ENCODE measurements at regions not wholly inside any gene's neighbourhood (a gene's known extent, or its start where the extent isn't known, plus 50 kb on each side); places are given as distances from the start of the nearest gene placed in this dataset.

DNA sequence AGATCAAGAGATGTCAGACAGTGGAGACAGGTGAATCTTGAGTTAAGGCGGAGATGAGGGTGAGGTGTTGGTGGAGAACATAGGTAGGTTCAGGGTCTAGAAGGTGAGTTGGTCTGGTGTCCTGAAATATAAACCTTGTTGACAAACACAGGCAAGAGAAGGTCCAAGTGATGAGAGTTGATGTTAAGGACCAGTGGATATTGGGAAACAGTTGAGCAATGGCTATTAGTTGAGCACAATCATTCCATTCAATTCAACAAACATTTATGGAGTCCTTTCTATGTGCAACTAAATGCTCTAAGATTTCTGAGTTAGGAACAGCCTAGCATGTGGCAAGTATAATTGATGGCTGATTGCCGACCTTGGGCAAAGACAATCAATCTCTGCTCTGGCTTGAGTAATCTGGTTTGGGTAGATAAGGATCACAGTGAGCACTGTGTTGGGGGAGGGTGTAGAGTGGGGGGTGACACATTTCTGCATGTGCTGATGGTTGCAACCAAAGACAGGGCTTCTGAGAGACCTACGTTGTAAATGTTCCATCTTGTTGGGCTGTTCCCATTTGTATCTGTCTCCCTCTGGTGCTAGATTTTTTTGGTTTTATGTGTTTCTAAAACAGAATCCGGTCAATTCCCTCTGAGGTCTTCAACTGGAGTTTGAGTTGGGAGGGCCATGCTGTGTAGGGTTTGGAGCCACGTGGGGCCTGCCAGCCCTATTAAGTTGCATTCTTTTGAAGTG lies 201.1 kb downstream of the BAMBI start:
- H3K9me3 ChIP-seq (ENCODE audit: control insufficient read depth in 4 of 4, low read length in 3 of 4) = no peaks in the 10 kb centered on the region
- H3K27me3 ChIP-seq (ENCODE audit: control insufficient read depth in 4 of 4, insufficient read depth in 4 of 4, low read length in 3 of 4) = no peaks in the 10 kb centered on the region
- H3K4me3 ChIP-seq (ENCODE audit: low read depth in 1 of 3, low read length in 3 of 3) = no peak overlapping the region
- no peaks in the 10 kb centered on the region for H3K36me3 ChIP-seq (ENCODE audit: control insufficient read depth in 4 of 4, insufficient read depth in 3 of 4, low read depth in 1 of 4, low read length in 3 of 4)
- no peak overlapping the region for H3K27ac ChIP-seq (ENCODE audit: low read depth in 1 of 2, low read length in 2 of 2)
- H3K9ac ChIP-seq (ENCODE audit: low read depth in 1 of 2, low read length in 2 of 2) = no peak overlapping the region
- WGBS = 65% methylated on average over 5 of the region's 5 CpGs
- TF ChIP-seq RAD21 (IDR thresholded peaks at IDR 0.05) (peak; percentile 65 to 68), FOXA2 (IDR thresholded peaks at IDR 0.05) (no peak), HNF4G (IDR thresholded peaks at IDR 0.05) (no peak), HNF4A (conservative IDR thresholded peaks at IDR 0.05) (no peak)
- DNase-seq (ENCODE audit: low spot score) = no peak
- peaks cover 7 to 33% (median 24%) of the 10 kb centered on the region in 4 donors for H3K4me1 ChIP-seq (ENCODE audit: control insufficient read depth in 4 of 4, insufficient read depth in 4 of 4, low read length in 3 of 4)

DNA sequence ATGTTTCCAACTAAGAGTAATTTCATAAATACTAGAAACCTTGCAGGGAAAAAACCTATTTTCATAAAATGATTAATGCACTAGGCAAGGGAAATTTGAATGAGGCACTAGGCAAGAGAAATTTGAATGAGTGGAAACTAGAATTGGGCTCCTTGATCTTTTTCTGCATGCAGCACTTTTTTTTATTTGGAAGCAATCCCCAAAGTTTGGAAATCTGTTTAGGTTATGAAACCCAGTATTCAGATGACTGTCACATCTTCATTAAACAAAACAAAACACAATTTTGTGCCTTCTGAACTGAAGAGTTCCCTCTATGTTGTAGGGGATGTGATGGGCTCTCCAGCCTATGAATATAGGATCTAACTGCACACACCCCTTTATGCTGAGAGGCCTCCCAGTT lies 201.9 kb downstream of the BAMBI start:
- Histone ChIP-seq H3K9me3 (ENCODE audit: control insufficient read depth in 4 of 4, low read length in 3 of 4) (no peaks in the 10 kb centered on the region), H3K27me3 (ENCODE audit: control insufficient read depth in 4 of 4, insufficient read depth in 4 of 4, low read length in 3 of 4) (no peaks in the 10 kb centered on the region), H3K27ac (ENCODE audit: low read depth in 1 of 2, low read length in 2 of 2) (no peak overlapping the region), H3K36me3 (ENCODE audit: control insufficient read depth in 4 of 4, insufficient read depth in 3 of 4, low read depth in 1 of 4, low read length in 3 of 4) (no peaks in the 10 kb centered on the region), H3K4me1 (ENCODE audit: control insufficient read depth in 4 of 4, insufficient read depth in 4 of 4, low read length in 3 of 4) (peaks cover 7 to 28% (median 20%) of the 10 kb centered on the region in 4 donors), H3K9ac (ENCODE audit: low read depth in 1 of 2, low read length in 2 of 2) (no peak overlapping the region), H3K4me3 (ENCODE audit: low read depth in 1 of 3, low read length in 3 of 3) (no peak overlapping the region)
- no peak for DNase-seq (ENCODE audit: low spot score)
- TF ChIP-seq HNF4A (conservative IDR thresholded peaks at IDR 0.05) = no peak
- no peak for TF ChIP-seq JUND (IDR thresholded peaks at IDR 0.05)
- TF ChIP-seq, protein P1, sequence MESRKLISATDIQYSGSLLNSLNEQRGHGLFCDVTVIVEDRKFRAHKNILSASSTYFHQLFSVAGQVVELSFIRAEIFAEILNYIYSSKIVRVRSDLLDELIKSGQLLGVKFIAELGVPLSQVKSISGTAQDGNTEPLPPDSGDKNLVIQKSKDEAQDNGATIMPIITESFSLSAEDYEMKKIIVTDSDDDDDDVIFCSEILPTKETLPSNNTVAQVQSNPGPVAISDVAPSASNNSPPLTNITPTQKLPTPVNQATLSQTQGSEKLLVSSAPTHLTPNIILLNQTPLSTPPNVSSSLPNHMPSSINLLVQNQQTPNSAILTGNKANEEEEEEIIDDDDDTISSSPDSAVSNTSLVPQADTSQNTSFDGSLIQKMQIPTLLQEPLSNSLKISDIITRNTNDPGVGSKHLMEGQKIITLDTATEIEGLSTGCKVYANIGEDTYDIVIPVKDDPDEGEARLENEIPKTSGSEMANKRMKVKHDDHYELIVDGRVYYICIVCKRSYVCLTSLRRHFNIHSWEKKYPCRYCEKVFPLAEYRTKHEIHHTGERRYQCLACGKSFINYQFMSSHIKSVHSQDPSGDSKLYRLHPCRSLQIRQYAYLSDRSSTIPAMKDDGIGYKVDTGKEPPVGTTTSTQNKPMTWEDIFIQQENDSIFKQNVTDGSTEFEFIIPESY (IDR thresholded peaks at IDR 0.05) = no peak
- TF ChIP-seq, protein P2, sequence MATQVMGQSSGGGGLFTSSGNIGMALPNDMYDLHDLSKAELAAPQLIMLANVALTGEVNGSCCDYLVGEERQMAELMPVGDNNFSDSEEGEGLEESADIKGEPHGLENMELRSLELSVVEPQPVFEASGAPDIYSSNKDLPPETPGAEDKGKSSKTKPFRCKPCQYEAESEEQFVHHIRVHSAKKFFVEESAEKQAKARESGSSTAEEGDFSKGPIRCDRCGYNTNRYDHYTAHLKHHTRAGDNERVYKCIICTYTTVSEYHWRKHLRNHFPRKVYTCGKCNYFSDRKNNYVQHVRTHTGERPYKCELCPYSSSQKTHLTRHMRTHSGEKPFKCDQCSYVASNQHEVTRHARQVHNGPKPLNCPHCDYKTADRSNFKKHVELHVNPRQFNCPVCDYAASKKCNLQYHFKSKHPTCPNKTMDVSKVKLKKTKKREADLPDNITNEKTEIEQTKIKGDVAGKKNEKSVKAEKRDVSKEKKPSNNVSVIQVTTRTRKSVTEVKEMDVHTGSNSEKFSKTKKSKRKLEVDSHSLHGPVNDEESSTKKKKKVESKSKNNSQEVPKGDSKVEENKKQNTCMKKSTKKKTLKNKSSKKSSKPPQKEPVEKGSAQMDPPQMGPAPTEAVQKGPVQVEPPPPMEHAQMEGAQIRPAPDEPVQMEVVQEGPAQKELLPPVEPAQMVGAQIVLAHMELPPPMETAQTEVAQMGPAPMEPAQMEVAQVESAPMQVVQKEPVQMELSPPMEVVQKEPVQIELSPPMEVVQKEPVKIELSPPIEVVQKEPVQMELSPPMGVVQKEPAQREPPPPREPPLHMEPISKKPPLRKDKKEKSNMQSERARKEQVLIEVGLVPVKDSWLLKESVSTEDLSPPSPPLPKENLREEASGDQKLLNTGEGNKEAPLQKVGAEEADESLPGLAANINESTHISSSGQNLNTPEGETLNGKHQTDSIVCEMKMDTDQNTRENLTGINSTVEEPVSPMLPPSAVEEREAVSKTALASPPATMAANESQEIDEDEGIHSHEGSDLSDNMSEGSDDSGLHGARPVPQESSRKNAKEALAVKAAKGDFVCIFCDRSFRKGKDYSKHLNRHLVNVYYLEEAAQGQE (IDR thresholded peaks at IDR 0.05) = no peak
- TF ChIP-seq FOXA1 (IDR thresholded peaks at IDR 0.05) = no peak
- no peak for TF ChIP-seq GABPA (IDR thresholded peaks at IDR 0.05 in 1 of 2, conservative IDR thresholded peaks at IDR 0.05 in 1 of 2)
- TF ChIP-seq FOXA2 (IDR thresholded peaks at IDR 0.05) = no peak
- TF ChIP-seq, protein P3, sequence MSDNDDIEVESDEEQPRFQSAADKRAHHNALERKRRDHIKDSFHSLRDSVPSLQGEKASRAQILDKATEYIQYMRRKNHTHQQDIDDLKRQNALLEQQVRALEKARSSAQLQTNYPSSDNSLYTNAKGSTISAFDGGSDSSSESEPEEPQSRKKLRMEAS (IDR thresholded peaks at IDR 0.05) = no peak
- TF ChIP-seq, protein P4, sequence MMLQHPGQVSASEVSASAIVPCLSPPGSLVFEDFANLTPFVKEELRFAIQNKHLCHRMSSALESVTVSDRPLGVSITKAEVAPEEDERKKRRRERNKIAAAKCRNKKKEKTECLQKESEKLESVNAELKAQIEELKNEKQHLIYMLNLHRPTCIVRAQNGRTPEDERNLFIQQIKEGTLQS (IDR thresholded peaks at IDR 0.05) = no peak
